ENCODE measurements at regions not wholly inside any gene's neighbourhood (a gene's known extent, or its start where the extent isn't known, plus 50 kb on each side); places are given as distances from the start of the nearest gene placed in this dataset.

- Histone ChIP-seq H3K9me3 (no peaks in the 10 kb centered on the region; the same call in 1 of the 2 replicates), H3K4me1 (no peaks in the 10 kb centered on the region), H3K27me3 (no peaks in the 10 kb centered on the region), H3K36me3 (no peaks in the 10 kb centered on the region), H3K4me3 (ENCODE audit: low read depth, low read length) (no peak overlapping the region)
- TF ChIP-seq CTCF (IDR thresholded peaks at IDR 0.05; ENCODE audit: low read depth, low read length) = no peak
- no peak for DNase-seq
These were observed 672.9 kb downstream of the HACE1 start for GRCh38 chr6:104186831-104187230.

GRCh38 chr6:104183816-104184435 is 675.8 kb downstream of the HACE1 start:
- DNase-seq = no peak
- no peak for TF ChIP-seq CTCF (IDR thresholded peaks at IDR 0.05; ENCODE audit: low read depth, low read length)
- H3K27me3 ChIP-seq = no peaks in the 10 kb centered on the region
- H3K4me1 ChIP-seq = no peaks in the 10 kb centered on the region
- H3K9me3 ChIP-seq = no peaks in the 10 kb centered on the region
- no peaks in the 10 kb centered on the region for H3K36me3 ChIP-seq
- H3K4me3 ChIP-seq (ENCODE audit: low read depth, low read length) = no peak overlapping the region

GRCh38 chr6:104182811-104183210 is 676.9 kb downstream of the HACE1 start:
- no peak overlapping the region for H3K4me3 ChIP-seq (ENCODE audit: low read depth, low read length)
- H3K27me3 ChIP-seq = no peaks in the 10 kb centered on the region
- H3K9me3 ChIP-seq = no peaks in the 10 kb centered on the region
- H3K36me3 ChIP-seq = no peaks in the 10 kb centered on the region
- H3K4me1 ChIP-seq = no peaks in the 10 kb centered on the region
- TF ChIP-seq CTCF (IDR thresholded peaks at IDR 0.05; ENCODE audit: low read depth, low read length) = no peak
- DNase-seq = no peak

- no peak for TF ChIP-seq CTCF (IDR thresholded peaks at IDR 0.05; ENCODE audit: low read depth, low read length)
- no peak for DNase-seq
- H3K4me3 ChIP-seq (ENCODE audit: low read depth, low read length) = no peak overlapping the region
- H3K36me3 ChIP-seq = no peaks in the 10 kb centered on the region
- no peaks in the 10 kb centered on the region for H3K9me3 ChIP-seq
- no peaks in the 10 kb centered on the region for H3K4me1 ChIP-seq
- H3K27me3 ChIP-seq = no peaks in the 10 kb centered on the region
These were observed 686.1 kb downstream of the HACE1 start for GRCh38 chr6:104173668-104174067.

GRCh38 chr6:104170401-104170800 is 689.3 kb downstream of the HACE1 start:
- no peak for TF ChIP-seq CTCF (IDR thresholded peaks at IDR 0.05; ENCODE audit: low read depth, low read length)
- Histone ChIP-seq H3K4me1 (no peaks in the 10 kb centered on the region), H3K4me3 (ENCODE audit: low read depth, low read length) (no peak overlapping the region), H3K27me3 (no peaks in the 10 kb centered on the region), H3K9me3 (no peaks in the 10 kb centered on the region), H3K36me3 (no peaks in the 10 kb centered on the region)
- DNase-seq = no peak

GRCh38 chr6:104166055-104166668 is 693.6 kb downstream of the HACE1 start:
- Histone ChIP-seq H3K4me3 (ENCODE audit: low read depth, low read length) (no peak overlapping the region), H3K4me1 (no peaks in the 10 kb centered on the region), H3K9me3 (no peaks in the 10 kb centered on the region), H3K27me3 (no peaks in the 10 kb centered on the region), H3K36me3 (no peaks in the 10 kb centered on the region)
- TF ChIP-seq CTCF (IDR thresholded peaks at IDR 0.05; ENCODE audit: low read depth, low read length) = no peak
- DNase-seq = no peak

All from BE2C (cell line).